HG03066 (cell line): ENCODE measurements at regions not wholly inside any gene's neighbourhood (a gene's known extent, or its start where the extent isn't known, plus 50 kb on each side); places are given as distances from the start of the nearest gene placed in this dataset.

Experiments used
- ATAC-seq: cut with Tn5 transposase; IDR thresholded peaks from one replicate; pipeline ENCODE4 v1.9.1; 2021; ENCODE audit warnings: low read depth; ENCODE audit not compliant: unreplicated experiment

- ATAC-seq = no peak
Measured at GRCh38 chr16:86285938-86286921, 224.1 kb upstream of the FOXF1 start.

- ATAC-seq = no peak
Measured at GRCh38 chr16:86286991-86287663, 223.2 kb upstream of the FOXF1 start.

- no peak for ATAC-seq
Measured at GRCh38 chr16:86287664-86288201, 222.6 kb upstream of the FOXF1 start.

- ATAC-seq = no peak
Measured at GRCh38 chr16:86288716-86289294, 221.5 kb upstream of the FOXF1 start.

DNA sequence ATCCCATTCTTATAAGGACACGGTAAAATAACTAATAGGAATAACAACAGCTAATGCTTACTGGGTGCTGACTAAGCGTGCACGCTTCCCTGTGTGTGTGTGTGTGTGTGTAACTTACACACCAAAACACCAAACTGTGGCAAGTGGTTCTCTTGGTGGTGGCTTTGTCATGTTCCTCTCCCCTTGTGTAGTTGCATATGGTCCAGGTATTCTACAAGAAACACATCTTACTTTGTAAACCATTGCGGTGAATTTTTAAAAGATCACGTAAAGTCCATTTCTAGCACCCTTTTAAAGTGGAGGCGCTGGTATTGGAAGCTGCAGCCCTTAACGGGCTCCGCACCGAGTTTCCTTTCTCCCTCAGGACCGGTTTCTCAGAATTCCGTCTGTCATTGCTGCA, 221.0 kb upstream of the FOXF1 start:
- no peak for ATAC-seq

GRCh38 chr16:86289907-86290306, 220.4 kb upstream of the FOXF1 start:
- no peak for ATAC-seq

- no peak for ATAC-seq
Measured at GRCh38 chr16:86291491-86291890, 218.8 kb upstream of the FOXF1 start.

GRCh38 chr16:86292171-86292775, 218.1 kb upstream of the FOXF1 start:
- ATAC-seq = no peak

GRCh38 chr16:86292942-86293341, 217.4 kb upstream of the FOXF1 start:
- no peak for ATAC-seq

- ATAC-seq = no peak
Measured at GRCh38 chr16:86293906-86294305, 216.4 kb upstream of the FOXF1 start.

GRCh38 chr16:86294535-86295196, 215.7 kb upstream of the FOXF1 start:
- ATAC-seq = no peak

DNA sequence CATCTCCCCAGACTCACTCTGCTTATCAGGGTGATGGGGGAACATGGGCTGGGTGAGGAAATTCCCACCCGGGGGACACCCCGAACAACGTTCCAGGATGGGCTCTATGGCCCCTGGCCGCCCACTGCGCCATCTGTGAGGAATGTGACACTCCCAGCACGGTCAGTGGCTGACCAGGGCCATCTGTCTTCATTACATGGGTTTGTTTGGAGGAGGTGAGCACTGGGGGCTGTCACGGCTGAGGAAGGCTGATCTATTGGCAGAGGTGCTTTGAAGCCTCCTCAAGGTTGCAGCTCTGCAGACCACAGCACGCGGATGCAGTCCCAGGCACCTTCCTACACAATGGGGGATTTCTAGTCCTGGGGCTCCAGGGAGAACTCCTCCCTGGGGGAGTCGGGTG, 214.1 kb upstream of the FOXF1 start:
- no peak for ATAC-seq

DNA sequence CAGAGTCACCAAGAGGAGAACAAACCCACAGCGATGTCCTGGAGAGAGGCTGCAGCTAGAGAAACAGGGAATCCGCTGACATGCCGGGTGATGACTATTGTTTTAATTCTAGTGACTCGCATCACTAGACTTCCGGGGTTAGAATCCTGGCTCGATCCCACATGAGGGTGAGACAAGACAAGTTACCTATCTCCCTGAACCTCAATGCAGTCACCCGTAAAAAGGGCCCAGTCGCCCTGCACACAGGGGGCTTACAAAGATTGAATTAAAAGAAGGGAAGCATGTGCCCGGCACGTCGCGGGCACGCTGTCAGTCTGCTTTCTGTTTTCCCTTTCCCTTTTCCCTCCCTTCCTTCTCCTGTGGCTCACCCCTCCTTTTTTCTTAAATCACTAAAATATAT, 212.9 kb upstream of the FOXF1 start:
- ATAC-seq = no peak

- no peak for ATAC-seq
Measured at GRCh38 chr16:86297866-86298757, 212.2 kb upstream of the FOXF1 start.

- ATAC-seq = no peak
Measured at GRCh38 chr16:86298758-86299134, 211.6 kb upstream of the FOXF1 start.

DNA sequence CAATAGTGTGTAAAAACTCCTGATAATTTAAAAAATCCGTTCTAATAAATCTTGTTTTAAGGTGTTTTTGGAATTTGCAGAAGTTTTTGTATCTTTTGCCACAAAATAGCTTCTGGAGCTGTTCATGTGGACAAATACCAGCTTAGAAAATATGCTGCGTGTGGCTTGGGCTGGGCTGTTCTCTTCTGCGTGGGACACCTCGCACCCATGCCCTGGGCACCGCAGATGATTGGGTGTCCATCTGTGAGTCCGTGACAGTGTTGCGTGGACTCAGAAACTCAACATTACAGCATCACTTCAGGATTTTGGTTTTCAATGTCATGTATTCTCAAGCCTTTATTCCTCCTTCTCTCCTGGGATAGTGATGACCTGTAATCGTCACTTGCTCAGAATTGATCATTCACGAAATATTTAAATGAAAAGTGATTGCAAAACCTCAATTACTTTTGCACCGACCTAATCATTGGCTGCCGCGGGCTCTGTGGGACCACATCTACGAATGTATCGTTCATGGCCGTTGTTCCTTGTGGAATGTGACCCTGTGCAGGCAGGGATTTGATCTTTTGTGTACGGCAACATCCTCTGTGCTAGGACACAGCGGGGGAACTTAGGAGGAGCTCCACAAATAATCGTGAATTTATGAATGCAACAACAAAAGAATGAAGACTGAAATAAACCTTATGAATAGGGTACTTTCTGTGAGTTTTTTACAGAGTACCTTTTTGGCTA, 210.3 kb upstream of the FOXF1 start:
- ATAC-seq = no peak

GRCh38 chr16:86300746-86301481, 209.4 kb upstream of the FOXF1 start:
- ATAC-seq = no peak
